Endothelial cell of umbilical vein (primary cell): ENCODE measurements at regions not wholly inside any gene's neighbourhood (a gene's known extent, or its start where the extent isn't known, plus 50 kb on each side); places are given as distances from the start of the nearest gene placed in this dataset.

ENCODE experiments used
- BruUV-seq: library from RNA; stranded (reverse); fragments of 400-500 nt; replicated peaks from 2 replicates; lab custom pipeline; 2021; lab: Mats Ljungman, UMichigan
- CTCF ChIA-PET: fragments of 300-600, 350-600 bp; sonication (Branson Sonifier 250); formaldehyde crosslinking; loops from one replicate; lab custom pipeline; 2021; ENCODE audit warnings: antibody characterized with exemption, inconsistent platforms; lab: Charles Lee
- POLR2A ChIA-PET: fragments of 300-600, 350-600 bp; sonication (Branson Sonifier 250); formaldehyde crosslinking; loops from one replicate; lab custom pipeline; 2021; ENCODE audit warnings: antibody characterized with exemption, inconsistent platforms; lab: Charles Lee
- DNase-seq: peaks from one replicate; pipeline ENCODE4 v3.0.0-alpha.2; 2011; ENCODE audit warnings: low read depth, low spot score
- FAIRE-seq: peaks from 2 replicates; lab custom pipeline; 2011; peaks lifted over from hg19 to GRCh38; lab: Jason Lieb, UNC
- H2AFZ ChIP-seq: 2 replicates; pipeline ENCODE4 v1.6.0; 2012; ENCODE audit warnings: low read depth, low read length, control low read depth, inconsistent platforms
- H3K27ac ChIP-seq: 2 replicates; pipeline ENCODE4 v1.5.1; 2011; ENCODE audit warnings: low read depth, mild to moderate bottlenecking, control low read depth, low read length, moderate library complexity; ENCODE audit not compliant: insufficient read depth
- H3K27me3 ChIP-seq, 2 experiments: 2 replicates each; pipeline versions ENCODE4 v1.6.0 to v1.6.1; 2011; ENCODE audit warnings: low read length in 2 of 2, mixed read lengths in 1 of 2; ENCODE audit not compliant: control insufficient read depth in 2 of 2, insufficient read depth in 2 of 2
- H3K36me3 ChIP-seq, 2 experiments: 2 replicates in 1 of 2; 3 replicates in 1 of 2; pipeline ENCODE4 v1.5.1; 2011; ENCODE audit warnings: low read length in 2 of 2, mild to moderate bottlenecking in 1 of 2, moderate library complexity in 1 of 2; ENCODE audit not compliant: control insufficient read depth in 2 of 2, insufficient read depth in 2 of 2; ENCODE audit errors: extremely low read depth in 1 of 2
- H3K4me1 ChIP-seq: 3 replicates; pipeline ENCODE4 v1.5.1; 2011; ENCODE audit warnings: mild to moderate bottlenecking, low read length; ENCODE audit not compliant: control insufficient read depth, insufficient read depth; ENCODE audit errors: extremely low read depth
- H3K4me2 ChIP-seq: 2 replicates; pipeline ENCODE4 v1.6.1; 2011; ENCODE audit warnings: low read length, control low read depth, mixed read lengths; ENCODE audit not compliant: insufficient read depth
- H3K4me3 ChIP-seq, 3 experiments: fragments of 200-600 bp in 1 of 3; sonication (generic), shearing (Covaris generic) in 1 of 3; replicated peaks in 1 of 3; 2 replicates each; pipeline ENCODE4 v1.5.1; 2011 to 2016; ENCODE audit warnings: control low read depth in 3 of 3, low read length in 3 of 3, mild to moderate bottlenecking in 2 of 3, inconsistent platforms in 1 of 3, low read depth in 1 of 3, moderate library complexity in 1 of 3; ENCODE audit not compliant: insufficient read depth in 1 of 3
- H3K79me2 ChIP-seq: 2 replicates; pipeline ENCODE4 v1.6.0; 2012; ENCODE audit warnings: low read length, inconsistent platforms; ENCODE audit not compliant: control insufficient read depth, insufficient read depth
- H3K9ac ChIP-seq: replicated peaks from 2 replicates; pipeline ENCODE3; 2011; ENCODE audit warnings: low read length, control low read depth; ENCODE audit not compliant: insufficient read depth; ENCODE audit errors: extremely low read depth
- H3K9me1 ChIP-seq: replicated peaks from 3 replicates; pipeline ENCODE4 v1.6.0; 2011; ENCODE audit warnings: mild to moderate bottlenecking, low read length; ENCODE audit not compliant: control insufficient read depth, insufficient read depth; ENCODE audit errors: extremely low read depth
- H3K9me3 ChIP-seq: replicated peaks from 2 replicates; pipeline ENCODE4 v1.5.1; 2012; ENCODE audit warnings: low read length, inconsistent platforms; ENCODE audit not compliant: control insufficient read depth, insufficient read depth
- H4K20me1 ChIP-seq: replicated peaks from 2 replicates; pipeline ENCODE3; 2011; ENCODE audit warnings: mild to moderate bottlenecking, low read length; ENCODE audit not compliant: control insufficient read depth, insufficient read depth; ENCODE audit errors: extremely low read depth
- CTCF ChIP-seq, 2 donors: IDR thresholded peaks; 1 replicate in 1 of 2; 2 replicates in 1 of 2; pipeline ENCODE4 v1.5.1; 2011; ENCODE audit warnings: low read length in 2 of 2, mild to moderate bottlenecking in 2 of 2, moderate library complexity in 2 of 2, control low read depth in 1 of 2, inconsistent platforms in 1 of 2, low read depth in 1 of 2; ENCODE audit not compliant: insufficient read depth in 1 of 2; ENCODE audit errors: extremely low read depth in 1 of 2
- GATA2 ChIP-seq: IDR thresholded peaks from 2 replicates; pipeline ENCODE4 v1.7.0; 2011; ENCODE audit warnings: low read depth, mild to moderate bottlenecking, moderate library complexity, mixed read lengths, low read length; ENCODE audit not compliant: insufficient read length, insufficient read depth
- JUN ChIP-seq: IDR thresholded peaks from 2 replicates; pipeline ENCODE4 v1.6.1; 2011; ENCODE audit warnings: borderline replicate concordance, low read depth; ENCODE audit not compliant: insufficient read length, insufficient read depth
- MAX ChIP-seq: IDR thresholded peaks from 2 replicates; pipeline ENCODE4 v1.6.1; 2011; ENCODE audit not compliant: insufficient read depth, insufficient read length
- MYC ChIP-seq: IDR thresholded peaks from one replicate; pipeline ENCODE4 v1.6.1; 2011; ENCODE audit warnings: mild to moderate bottlenecking, low read depth, low read length
- POLR2A ChIP-seq: IDR thresholded peaks from 2 replicates; pipeline ENCODE4 v1.6.1; 2012; ENCODE audit warnings: low read depth, mild to moderate bottlenecking, control low read depth, low read length
- POLR2AphosphoS5 ChIP-seq: IDR thresholded peaks from 2 replicates; pipeline ENCODE4 v1.6.1; 2012; ENCODE audit warnings: low read depth, mild to moderate bottlenecking, control low read depth, low read length, moderate library complexity; ENCODE audit not compliant: insufficient read depth
- dilution Hi-C: fragments of 300-500 bp; cut with MboI; formaldehyde crosslinking; loops from one replicate; pipeline ENCODE4 v1.15.0; 2019; ENCODE audit warnings: low sequenced_read_pairs; ENCODE audit not compliant: extremely low pct_ligation_motif_present
- intact Hi-C: fragments of 100-400 bp; cut with micrococcal nuclease; formaldehyde crosslinking; loops from one replicate; pipeline ENCODE4 v1.10.0; 2022

- Histone ChIP-seq H4K20me1 (no peaks in the 10 kb centered on the region), H3K27ac (no peak overlapping the region), H3K4me3 (no peak overlapping the region), H2AFZ (no peak overlapping the region), H3K4me1 (no peaks in the 10 kb centered on the region), H3K79me2 (no peaks in the 10 kb centered on the region), H3K9ac (no peak overlapping the region), H3K4me2 (no peak overlapping the region), H3K9me1 (no peaks in the 10 kb centered on the region), H3K27me3 (peaks cover 0 to 6% of the 10 kb centered on the region in 2 experiments), H3K9me3 (no peaks in the 10 kb centered on the region), H3K36me3 (no peaks in the 10 kb centered on the region)
- ChIA-PET POLR2A (no interaction called here), CTCF (no interaction called here)
- intact Hi-C loops: no loop called here
- dilution Hi-C loops: no loop called here
- FAIRE-seq (no peak), DNase-seq (no peak)
- no peak for TF ChIP-seq MYC
- TF ChIP-seq MAX: no peak
- TF ChIP-seq POLR2AphosphoS5: no peak
- no peak for TF ChIP-seq CTCF (IDR thresholded peaks at IDR 0.05; ENCODE audit: extremely low read depth in 1 of 2, insufficient read depth in 1 of 2, low read depth in 1 of 2, low read length in 2 of 2)
- no peak for TF ChIP-seq POLR2A
- no peak for TF ChIP-seq GATA2
- no peak for TF ChIP-seq JUN
- BruUV-seq: no TSS peak
Observed at GRCh38 chr12:105899589-105899988, 239.2 kb downstream of the NUAK1 start.
